NCI-H69 (cell line): ENCODE measurements at regions not wholly inside any gene's neighbourhood (a gene's known extent, or its start where the extent isn't known, plus 50 kb on each side); places are given as distances from the start of the nearest gene placed in this dataset.
"Not testable (repeated sequence)": the region's sequence is repeated elsewhere in the genome, so short reads cannot be mapped to it uniquely, and the experiment has no call there.

Experiments
- DNase-seq: peaks from one replicate; lab custom pipeline; 2025; lab: John Stamatoyannopoulos, UW

DNA sequence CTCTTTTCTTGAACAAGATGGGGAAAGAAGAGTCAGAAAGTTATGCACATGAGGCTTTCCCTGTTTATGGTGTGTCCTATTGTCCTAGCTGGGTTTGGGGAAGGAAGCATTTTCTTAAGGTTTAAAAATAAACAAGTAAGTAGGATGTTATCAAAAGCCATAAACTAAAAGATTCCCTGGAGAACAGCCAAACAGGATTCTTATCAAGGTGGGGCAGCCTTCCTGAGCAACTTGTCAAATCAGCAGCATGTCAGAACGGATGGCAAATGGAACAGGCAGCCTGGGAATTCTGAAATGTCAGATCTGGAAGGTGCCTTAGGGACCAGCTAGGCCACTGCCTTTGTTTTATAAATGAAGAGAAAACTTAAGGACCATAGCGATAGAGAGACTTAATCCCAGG lies 152.2 kb upstream of the RGS6 start:
- no peak for DNase-seq

GRCh38 chr14:71780822-71781221 lies 151.4 kb upstream of the RGS6 start:
- no peak for DNase-seq

GRCh38 chr14:71783088-71783487 lies 149.1 kb upstream of the RGS6 start:
- DNase-seq = peak; percentile 13

DNA sequence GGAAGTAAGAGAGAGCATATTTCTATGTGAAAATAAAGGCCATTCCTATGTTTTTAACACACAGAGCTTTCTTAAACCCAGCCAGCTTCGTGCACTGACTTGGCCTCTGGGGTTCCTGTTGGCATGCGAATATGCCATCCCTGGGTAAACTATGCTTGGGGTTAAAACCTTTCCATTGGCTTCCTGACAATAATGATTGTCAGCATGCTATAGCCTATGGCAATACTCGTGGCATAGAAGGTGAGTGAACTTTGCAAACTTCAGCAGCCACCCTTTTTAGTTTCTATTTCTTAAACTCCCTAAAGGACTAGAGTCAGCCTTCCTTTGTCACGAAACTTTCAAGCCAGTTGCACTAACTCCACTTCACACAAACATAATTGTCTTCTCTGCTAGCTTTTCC lies 148.4 kb upstream of the RGS6 start:
- no peak for DNase-seq

- DNase-seq = no peak
These were observed 143.2 kb upstream of the RGS6 start for GRCh38 chr14:71789005-71789404.

DNA sequence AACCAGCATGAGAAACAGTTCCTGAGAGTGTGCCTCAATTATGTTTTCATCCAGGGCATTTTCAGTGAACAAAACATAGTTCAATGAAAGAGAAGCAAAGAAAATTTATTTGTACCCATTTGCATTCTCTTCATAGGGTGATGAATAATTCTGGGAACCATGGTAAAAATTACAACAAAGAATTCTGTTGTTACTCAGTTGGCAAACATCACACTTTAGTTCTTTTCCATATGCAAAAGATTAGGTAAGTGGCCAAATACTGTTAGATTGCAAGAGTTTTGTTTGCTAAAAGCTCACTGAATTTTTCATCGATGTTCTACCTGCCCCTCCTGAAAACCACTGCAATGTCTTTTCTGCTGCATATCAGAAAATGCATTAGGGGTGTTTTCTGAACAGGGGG lies 132.4 kb upstream of the RGS6 start:
- no peak for DNase-seq

DNA sequence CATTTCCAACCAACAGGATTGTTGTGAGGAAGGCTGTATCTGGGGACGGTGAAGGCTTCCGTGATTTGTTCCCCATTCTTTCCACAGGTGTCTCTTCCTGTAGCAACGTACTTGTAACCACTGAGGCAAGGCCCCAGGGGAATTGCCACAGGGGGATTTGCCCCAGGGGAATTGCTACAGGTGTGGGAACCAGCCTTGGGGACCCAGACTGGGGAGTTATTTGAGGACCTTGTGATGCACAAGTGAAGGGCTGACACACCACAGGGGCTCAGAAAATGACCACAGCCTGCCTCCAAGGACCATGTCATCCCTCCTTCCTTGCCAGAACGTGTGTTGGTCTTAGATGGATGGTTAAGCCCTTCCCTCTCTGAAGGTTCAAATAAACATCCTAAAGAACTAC lies 131.4 kb upstream of the RGS6 start:
- DNase-seq = no peak

GRCh38 chr14:71803539-71804260 lies 128.5 kb upstream of the RGS6 start:
- DNase-seq = no peak

DNA sequence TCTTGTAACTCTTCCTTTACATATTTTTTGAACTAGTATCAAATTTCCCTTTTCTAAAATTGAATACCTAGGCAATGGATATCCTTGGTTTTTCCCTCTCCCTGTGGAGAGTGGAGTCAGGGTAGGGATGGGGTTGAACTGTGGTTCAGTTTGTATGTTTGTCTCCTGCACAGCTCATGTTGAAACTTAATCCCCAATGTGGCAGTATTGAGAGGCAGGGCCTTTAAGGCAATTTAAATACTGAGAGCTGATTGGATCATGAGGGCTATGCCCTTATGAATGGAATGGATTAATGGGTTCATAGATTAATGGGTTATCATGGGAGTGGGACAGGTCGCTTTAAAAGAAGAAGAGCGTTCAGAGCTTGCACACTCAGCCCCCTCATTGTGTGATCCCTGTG lies 127.2 kb upstream of the RGS6 start:
- no peak for DNase-seq

DNA sequence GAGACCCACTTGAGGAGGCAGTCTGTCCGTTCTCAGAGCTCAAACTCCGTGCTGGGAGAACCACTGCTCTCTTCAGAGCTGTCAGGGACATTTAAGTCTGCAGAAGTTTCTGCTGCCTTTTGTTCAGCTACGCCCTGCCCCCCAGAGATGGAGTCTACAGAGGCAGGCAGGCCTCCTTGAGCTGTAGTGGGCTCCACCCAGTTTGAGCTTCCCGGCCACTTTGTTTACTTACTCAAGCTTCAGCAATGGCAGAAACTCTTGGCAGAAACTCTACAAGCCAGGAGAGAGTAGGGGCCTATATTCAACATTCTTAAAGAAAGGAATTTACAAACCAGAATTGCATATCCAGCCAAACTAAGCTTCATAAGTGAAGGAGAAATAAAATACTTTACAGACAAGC lies 125.2 kb upstream of the RGS6 start:
- DNase-seq = not testable (repeated sequence)

GRCh38 chr14:71810800-71811199 lies 121.4 kb upstream of the RGS6 start:
- not testable (repeated sequence) for DNase-seq

GRCh38 chr14:71812693-71813092 lies 119.5 kb upstream of the RGS6 start:
- no peak for DNase-seq

GRCh38 chr14:71815110-71815509 lies 117.1 kb upstream of the RGS6 start:
- DNase-seq = peak; percentile 28

GRCh38 chr14:71824816-71825215 lies 107.4 kb upstream of the RGS6 start:
- DNase-seq = no peak

DNA sequence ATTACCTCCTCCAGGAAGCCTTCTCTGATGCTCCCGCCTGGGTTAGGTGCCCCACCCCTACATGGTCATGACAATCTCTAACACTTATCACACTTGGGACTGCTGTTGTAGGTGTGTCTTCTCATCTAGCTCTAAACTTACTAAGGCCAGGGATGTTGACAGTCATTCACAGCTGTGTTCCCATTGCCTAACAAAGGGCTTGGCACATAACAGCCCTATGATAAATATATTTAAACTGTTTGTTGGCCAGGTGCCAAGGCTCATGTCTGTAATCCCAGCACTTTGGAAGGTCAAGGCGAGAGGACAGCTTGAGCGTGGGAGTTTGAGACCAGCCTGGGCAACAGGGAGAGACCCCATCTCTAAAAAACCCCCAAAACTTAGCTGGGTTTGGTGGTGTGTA lies 98.8 kb upstream of the RGS6 start:
- peak; percentile 44 for DNase-seq

GRCh38 chr14:71834284-71835204 lies 97.7 kb upstream of the RGS6 start:
- no peak for DNase-seq

- DNase-seq = no peak
These were observed 80.0 kb upstream of the RGS6 start for GRCh38 chr14:71852181-71852580.

DNA sequence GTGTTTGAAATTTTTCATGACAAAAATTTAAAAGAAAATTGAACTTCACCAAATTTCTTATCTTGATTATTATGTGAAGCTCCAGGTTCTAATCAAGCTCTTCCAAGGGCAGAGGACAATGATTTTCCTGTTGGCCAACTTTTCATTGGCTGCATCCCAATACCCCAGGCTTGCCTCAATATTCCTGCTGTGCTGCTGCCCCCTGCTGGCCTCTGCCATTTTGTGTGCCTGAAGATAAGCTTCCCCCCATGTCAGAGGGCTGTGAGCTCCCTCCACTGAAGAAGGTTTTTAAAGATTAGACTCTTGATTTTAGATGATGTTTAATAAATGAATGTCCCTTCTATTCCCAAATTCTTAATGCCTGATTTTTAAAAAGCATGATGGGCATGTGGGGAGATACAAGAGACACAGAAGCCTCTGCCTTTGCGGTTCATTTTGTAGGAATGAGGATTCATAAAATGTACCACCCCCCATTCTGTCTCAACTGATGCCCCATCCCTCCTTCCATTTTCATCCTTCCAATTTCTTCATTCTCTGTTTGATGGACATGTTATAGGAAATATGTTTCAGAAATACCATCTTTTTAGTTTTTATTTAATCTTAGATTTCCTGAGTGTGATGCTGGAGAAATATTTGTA lies 76.7 kb upstream of the RGS6 start:
- peak; percentile 62 for DNase-seq

- peak; percentile 52 for DNase-seq
These were observed 75.9 kb upstream of the RGS6 start for GRCh38 chr14:71856199-71856919.

DNA sequence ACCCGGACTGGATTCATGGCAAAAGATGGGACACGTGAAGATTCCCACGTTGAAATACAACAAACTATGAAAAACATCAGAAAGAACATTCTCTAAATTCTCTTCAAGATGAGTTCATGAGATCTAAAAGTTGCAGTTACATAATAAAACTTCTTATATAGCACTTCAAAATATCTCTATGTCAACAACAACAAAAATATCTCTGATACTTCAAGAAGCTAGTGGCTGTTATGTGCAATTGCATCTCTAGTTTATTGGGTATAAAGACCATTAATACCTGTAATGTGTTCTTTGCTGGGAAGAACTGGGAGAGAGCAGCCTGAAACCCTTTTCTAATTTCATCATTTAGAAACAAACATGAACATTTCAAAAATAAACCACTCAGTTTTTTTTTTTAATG lies 69.2 kb upstream of the RGS6 start:
- DNase-seq = no peak

DNA sequence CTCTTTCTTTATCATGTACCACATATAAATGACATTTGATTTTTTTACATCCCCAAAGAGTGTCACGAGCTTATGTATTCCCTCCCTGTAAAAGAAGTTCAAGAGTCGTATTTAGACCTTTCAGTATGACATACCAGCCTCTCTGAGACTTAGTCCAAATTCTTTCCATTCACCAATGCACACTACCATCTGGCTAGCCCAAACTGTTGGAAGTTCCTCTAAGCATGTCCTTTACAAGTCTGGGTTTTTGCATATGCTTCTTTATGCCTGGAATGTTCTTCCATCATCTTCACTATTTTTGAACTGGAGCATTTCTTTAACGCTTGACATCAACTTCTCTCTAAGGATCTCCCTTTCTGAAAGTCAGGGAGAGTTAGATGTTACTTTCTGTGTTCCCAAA lies 68.5 kb upstream of the RGS6 start:
- no peak for DNase-seq
